Activated naive CD8-positive, alpha-beta T cell (primary cell): ENCODE measurements at regions not wholly inside any gene's neighbourhood (a gene's known extent, or its start where the extent isn't known, plus 50 kb on each side); places are given as distances from the start of the nearest gene placed in this dataset.

Experiments used
- H3K27ac Mint-ChIP-seq: one replicate; pipeline ENCODE4 v1.8.0; 2021; ENCODE audit warnings: mixed read lengths
- H3K27me3 Mint-ChIP-seq: one replicate; pipeline ENCODE4 v1.8.0; 2021; ENCODE audit warnings: mixed read lengths
- H3K36me3 Mint-ChIP-seq: one replicate; pipeline ENCODE4 v1.8.0; 2021; ENCODE audit warnings: mixed read lengths
- H3K4me1 Mint-ChIP-seq: one replicate; pipeline ENCODE4 v1.8.0; 2021; ENCODE audit warnings: low read depth, mixed read lengths
- H3K4me3 Mint-ChIP-seq: one replicate; pipeline ENCODE4 v1.8.0; 2021; ENCODE audit warnings: mild to moderate bottlenecking, mixed read lengths
- H3K9me3 Mint-ChIP-seq: one replicate; pipeline ENCODE4 v1.8.0; 2021; ENCODE audit warnings: low read depth, mixed read lengths

GRCh38 chr15:96997538-96997937 is 667.0 kb downstream of the NR2F2 start:
- H3K4me3 Mint-ChIP-seq: no peak overlapping the region
- no peaks in the 10 kb centered on the region for H3K36me3 Mint-ChIP-seq
- H3K9me3 Mint-ChIP-seq: peaks cover 3% of the 10 kb centered on the region
- no peaks in the 10 kb centered on the region for H3K4me1 Mint-ChIP-seq
- no peak overlapping the region for H3K27ac Mint-ChIP-seq
- no peaks in the 10 kb centered on the region for H3K27me3 Mint-ChIP-seq

- Mint-ChIP-seq H3K4me3 (no peak overlapping the region), H3K27ac (no peak overlapping the region), H3K4me1 (no peaks in the 10 kb centered on the region), H3K9me3 (no peaks in the 10 kb centered on the region), H3K27me3 (no peaks in the 10 kb centered on the region), H3K36me3 (no peaks in the 10 kb centered on the region)
Observed at GRCh38 chr15:97009031-97009431, 678.5 kb downstream of the NR2F2 start.

DNA sequence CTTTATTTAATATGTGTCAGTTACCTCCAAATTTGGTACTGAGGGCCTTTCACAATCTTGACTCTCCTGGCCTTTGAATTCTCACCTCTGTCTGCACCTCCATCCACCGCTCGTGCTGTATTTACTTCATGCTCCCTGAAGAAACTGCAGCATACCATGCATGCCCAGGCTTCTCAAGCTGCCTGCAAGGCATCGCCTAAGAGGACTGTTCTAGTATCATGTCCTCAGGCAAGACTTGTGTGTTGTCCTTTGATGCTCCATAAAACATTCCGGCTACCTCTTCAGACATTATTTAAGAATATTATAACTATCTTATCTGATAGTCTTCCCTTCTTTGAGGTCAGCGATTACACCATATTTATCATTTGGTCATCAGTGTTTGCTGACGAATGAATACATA is 682.5 kb downstream of the NR2F2 start:
- Mint-ChIP-seq H3K27me3 (no peaks in the 10 kb centered on the region), H3K4me1 (no peaks in the 10 kb centered on the region), H3K9me3 (peaks cover 9% of the 10 kb centered on the region), H3K27ac (no peak overlapping the region), H3K4me3 (no peak overlapping the region), H3K36me3 (no peaks in the 10 kb centered on the region)

GRCh38 chr15:97013491-97013890 is 683.0 kb downstream of the NR2F2 start:
- Mint-ChIP-seq H3K4me3 (no peak overlapping the region), H3K27ac (no peak overlapping the region), H3K4me1 (no peaks in the 10 kb centered on the region), H3K27me3 (no peaks in the 10 kb centered on the region), H3K9me3 (peaks cover 9% of the 10 kb centered on the region), H3K36me3 (no peaks in the 10 kb centered on the region)

DNA sequence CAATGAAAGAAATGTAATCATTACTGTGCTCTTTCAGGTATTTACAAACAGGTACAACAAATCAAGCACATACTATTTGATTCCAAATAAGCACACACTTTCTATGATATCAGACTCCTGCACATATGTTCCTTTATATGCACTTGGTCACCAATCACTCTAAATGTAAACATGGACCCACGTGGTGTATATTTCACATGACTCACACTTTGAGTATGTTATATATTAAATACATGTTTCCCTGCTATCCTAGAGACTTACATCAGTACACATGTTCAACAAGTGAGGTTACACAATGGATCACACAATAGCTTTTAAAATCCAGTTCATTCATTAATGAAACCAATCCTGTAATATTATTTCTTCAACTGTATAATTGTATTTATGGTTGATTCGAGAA is 683.5 kb downstream of the NR2F2 start:
- no peak overlapping the region for H3K4me3 Mint-ChIP-seq

DNA sequence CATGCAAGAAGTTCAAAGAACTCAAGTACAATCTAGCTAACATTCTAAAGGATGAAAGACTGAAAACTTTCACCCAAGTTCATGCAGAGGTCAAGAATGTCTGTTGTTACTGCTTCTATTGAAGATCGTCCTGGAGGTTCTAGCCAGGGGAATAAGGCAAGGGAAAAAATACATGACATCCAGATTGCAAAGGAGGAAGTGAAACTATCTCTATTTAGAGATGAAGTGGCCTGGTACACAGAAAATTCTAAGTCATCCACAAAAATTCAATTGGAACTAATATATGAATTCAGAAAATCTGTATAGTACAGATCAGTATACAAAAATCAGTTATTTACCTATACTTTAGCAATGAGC is 693.0 kb downstream of the NR2F2 start:
- Mint-ChIP-seq H3K4me3 (no peak overlapping the region), H3K4me1 (no peaks in the 10 kb centered on the region), H3K27me3 (no peaks in the 10 kb centered on the region), H3K27ac (no peak overlapping the region), H3K36me3 (no peaks in the 10 kb centered on the region), H3K9me3 (no peaks in the 10 kb centered on the region)

More for the DNA sequence above, 683.5 kb downstream of the NR2F2 start:
- no peaks in the 10 kb centered on the region for H3K4me1 Mint-ChIP-seq
- no peak overlapping the region for H3K27ac Mint-ChIP-seq
- H3K27me3 Mint-ChIP-seq: no peaks in the 10 kb centered on the region
- H3K9me3 Mint-ChIP-seq: peaks cover 9% of the 10 kb centered on the region
- H3K36me3 Mint-ChIP-seq: no peaks in the 10 kb centered on the region

GRCh38 chr15:97026781-97027180 is 696.3 kb downstream of the NR2F2 start:
- H3K4me1 Mint-ChIP-seq: no peaks in the 10 kb centered on the region
- no peaks in the 10 kb centered on the region for H3K36me3 Mint-ChIP-seq
- H3K27ac Mint-ChIP-seq: no peak overlapping the region

GRCh38 chr15:97027772-97028171 is 697.3 kb downstream of the NR2F2 start:
- Mint-ChIP-seq H3K27ac (no peak overlapping the region), H3K4me1 (no peaks in the 10 kb centered on the region), H3K36me3 (no peaks in the 10 kb centered on the region), H3K9me3 (peaks cover 13% of the 10 kb centered on the region), H3K4me3 (no peak overlapping the region), H3K27me3 (no peaks in the 10 kb centered on the region)

More at GRCh38 chr15:97026781-97027180, 696.3 kb downstream of the NR2F2 start:
- Mint-ChIP-seq H3K4me3 (no peak overlapping the region), H3K27me3 (no peaks in the 10 kb centered on the region), H3K9me3 (peaks cover 8% of the 10 kb centered on the region)

DNA sequence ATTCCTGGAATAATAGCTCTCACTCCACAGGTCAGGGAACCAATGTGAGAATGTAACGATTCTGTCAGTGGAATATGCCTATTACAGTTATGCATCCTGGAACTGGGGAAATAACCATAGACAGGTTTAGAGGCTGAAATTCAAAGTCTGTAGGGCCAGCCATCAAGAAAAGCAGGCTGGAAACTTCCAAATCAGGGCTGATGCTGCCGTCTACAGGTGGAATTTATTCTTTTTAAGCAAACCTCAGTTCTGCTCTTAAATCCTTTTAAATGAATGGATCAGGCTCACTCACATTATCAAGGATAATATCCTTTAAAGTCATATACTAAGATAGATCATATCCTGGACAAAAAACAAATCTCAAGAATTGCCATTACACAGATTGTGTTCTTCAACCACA is 699.8 kb downstream of the NR2F2 start:
- Mint-ChIP-seq H3K9me3 (peaks cover 13% of the 10 kb centered on the region), H3K4me3 (no peak overlapping the region), H3K27ac (no peak overlapping the region), H3K36me3 (no peaks in the 10 kb centered on the region), H3K27me3 (no peaks in the 10 kb centered on the region), H3K4me1 (no peaks in the 10 kb centered on the region)

GRCh38 chr15:97036301-97036700 is 705.8 kb downstream of the NR2F2 start:
- H3K27ac Mint-ChIP-seq: no peak overlapping the region
- no peaks in the 10 kb centered on the region for H3K36me3 Mint-ChIP-seq
- no peak overlapping the region for H3K4me3 Mint-ChIP-seq
- no peaks in the 10 kb centered on the region for H3K4me1 Mint-ChIP-seq
- H3K27me3 Mint-ChIP-seq: no peaks in the 10 kb centered on the region
- peaks cover 7% of the 10 kb centered on the region for H3K9me3 Mint-ChIP-seq

DNA sequence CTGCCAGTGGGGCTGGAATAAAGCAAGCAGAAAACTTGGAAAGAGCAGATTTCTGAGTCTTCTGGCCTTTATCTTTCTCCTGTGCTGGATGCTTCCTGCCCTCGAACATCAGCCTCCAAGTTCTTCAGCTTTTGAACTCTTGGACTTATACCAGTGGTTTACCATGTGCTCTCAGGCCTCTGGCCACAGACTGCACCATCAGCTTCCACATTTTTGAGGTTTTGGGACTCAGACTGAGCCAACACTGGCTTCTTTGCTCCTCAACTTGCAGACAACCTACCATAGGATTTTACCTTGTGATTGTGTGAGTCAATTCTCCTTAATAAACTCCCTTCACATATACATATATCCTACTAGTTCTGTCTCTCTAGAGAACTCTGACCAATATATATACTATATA is 706.6 kb downstream of the NR2F2 start:
- Mint-ChIP-seq H3K4me1 (no peaks in the 10 kb centered on the region), H3K27ac (no peak overlapping the region), H3K9me3 (peaks cover 2% of the 10 kb centered on the region), H3K36me3 (no peaks in the 10 kb centered on the region), H3K27me3 (no peaks in the 10 kb centered on the region), H3K4me3 (no peak overlapping the region)

DNA sequence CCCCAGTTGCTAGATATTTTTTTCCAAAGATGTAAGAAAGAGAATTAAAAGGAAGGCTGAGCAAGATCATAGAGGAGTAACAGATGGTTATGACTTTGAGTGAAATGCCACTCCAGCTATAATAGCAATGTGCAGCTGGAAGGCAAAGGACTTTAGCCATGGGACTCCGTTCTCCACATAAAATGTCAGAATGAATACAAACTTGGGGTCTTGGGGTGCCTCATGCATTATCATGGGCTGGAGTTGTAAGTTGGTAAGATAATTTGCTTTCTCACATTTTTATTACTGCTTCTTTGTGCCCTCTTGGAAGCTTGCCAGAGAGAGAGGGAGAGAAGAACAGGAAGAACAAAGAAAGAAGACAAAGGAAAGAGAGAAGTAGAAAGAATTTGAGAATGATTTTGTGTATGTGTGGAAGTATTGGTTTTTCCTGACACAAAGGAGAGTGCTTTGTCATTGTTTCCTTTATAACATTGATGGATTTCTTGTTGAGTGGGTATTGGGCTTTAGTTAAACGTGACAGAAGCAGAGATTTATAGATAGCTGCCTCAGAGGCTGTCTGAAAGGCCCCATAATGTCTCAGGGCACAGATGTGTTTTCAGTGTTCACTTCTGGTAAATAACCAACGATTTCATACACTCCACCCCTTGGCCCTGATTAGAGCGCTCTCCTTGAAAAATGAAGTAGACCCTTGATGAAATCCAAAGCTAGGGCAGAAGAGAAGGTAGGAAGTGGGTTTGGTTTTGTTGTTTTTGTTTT is 715.3 kb downstream of the NR2F2 start:
- H3K4me3 Mint-ChIP-seq: no peak overlapping the region
- no peaks in the 10 kb centered on the region for H3K9me3 Mint-ChIP-seq
- no peaks in the 10 kb centered on the region for H3K4me1 Mint-ChIP-seq
- H3K36me3 Mint-ChIP-seq: no peaks in the 10 kb centered on the region
- H3K27me3 Mint-ChIP-seq: no peaks in the 10 kb centered on the region
- no peak overlapping the region for H3K27ac Mint-ChIP-seq

- no peaks in the 10 kb centered on the region for H3K4me1 Mint-ChIP-seq
- no peaks in the 10 kb centered on the region for H3K36me3 Mint-ChIP-seq
- H3K27ac Mint-ChIP-seq: no peak overlapping the region
- H3K4me3 Mint-ChIP-seq: no peak overlapping the region
- H3K9me3 Mint-ChIP-seq: no peaks in the 10 kb centered on the region
- no peaks in the 10 kb centered on the region for H3K27me3 Mint-ChIP-seq
Observed at GRCh38 chr15:97052513-97052912, 722.0 kb downstream of the NR2F2 start.

GRCh38 chr15:97053635-97054034 is 723.1 kb downstream of the NR2F2 start:
- Mint-ChIP-seq H3K9me3 (no peaks in the 10 kb centered on the region), H3K27ac (no peak overlapping the region), H3K27me3 (no peaks in the 10 kb centered on the region), H3K4me3 (no peak overlapping the region), H3K36me3 (no peaks in the 10 kb centered on the region), H3K4me1 (no peaks in the 10 kb centered on the region)

GRCh38 chr15:97057503-97057902 is 727.0 kb downstream of the NR2F2 start:
- H3K36me3 Mint-ChIP-seq: no peaks in the 10 kb centered on the region
- H3K27ac Mint-ChIP-seq: no peak overlapping the region
- no peaks in the 10 kb centered on the region for H3K9me3 Mint-ChIP-seq
- H3K4me3 Mint-ChIP-seq: no peak overlapping the region
- H3K4me1 Mint-ChIP-seq: no peaks in the 10 kb centered on the region
- H3K27me3 Mint-ChIP-seq: no peaks in the 10 kb centered on the region

GRCh38 chr15:97059281-97059680 is 728.8 kb downstream of the NR2F2 start:
- Mint-ChIP-seq H3K36me3 (no peaks in the 10 kb centered on the region), H3K27ac (no peak overlapping the region), H3K27me3 (no peaks in the 10 kb centered on the region), H3K4me3 (no peak overlapping the region), H3K4me1 (no peaks in the 10 kb centered on the region), H3K9me3 (no peaks in the 10 kb centered on the region)
